D341Med (cell line): ENCODE measurements at regions not wholly inside any gene's neighbourhood (a gene's known extent, or its start where the extent isn't known, plus 50 kb on each side); places are given as distances from the start of the nearest gene placed in this dataset.
"Not testable (repeated sequence)": the region's sequence is repeated elsewhere in the genome, so short reads cannot be mapped to it uniquely, and the experiment has no call there.

ENCODE experiments used
- DNase-seq: peaks from one replicate; pipeline ENCODE4 v3.0.0; 2012; ENCODE audit warnings: low spot score

- no peak for DNase-seq
Observed at GRCh38 chr5:28301712-28302111, 1263.3 kb upstream of the CDH9 start.

DNA sequence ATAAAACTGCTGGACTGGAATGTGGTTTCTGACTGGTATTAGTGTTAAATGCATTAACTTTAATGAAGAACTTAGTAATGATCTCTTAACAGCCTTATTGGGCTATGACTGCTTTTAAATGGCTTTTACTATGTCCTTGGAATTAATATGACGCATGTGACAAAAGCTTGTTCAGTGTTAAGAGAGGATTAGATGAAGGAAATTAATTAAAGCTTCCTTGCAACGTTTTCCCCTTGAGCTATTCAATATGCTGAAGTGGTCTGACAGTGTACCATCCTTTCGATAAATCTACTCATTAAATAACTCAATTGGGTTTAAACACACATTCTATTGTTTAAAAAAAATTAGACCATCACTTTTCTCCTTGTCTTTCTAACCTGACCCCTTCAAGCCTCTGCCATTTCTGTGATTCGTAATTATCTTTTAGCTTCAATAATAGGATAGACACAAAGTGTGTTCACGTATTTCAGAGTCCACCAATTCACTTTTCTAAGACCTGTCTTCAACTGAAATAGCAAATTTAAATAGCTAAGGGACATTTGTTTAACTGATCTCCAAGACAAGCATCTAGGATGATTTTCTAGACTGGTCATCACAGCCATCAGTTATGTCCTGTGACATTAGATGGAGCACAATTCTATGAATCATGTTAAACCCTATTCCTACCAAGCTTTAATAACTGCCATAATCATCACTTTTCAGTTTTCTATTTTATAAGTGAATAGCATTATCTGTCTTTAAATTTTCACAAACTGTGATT is 1258.0 kb upstream of the CDH9 start:
- no peak for DNase-seq

DNA sequence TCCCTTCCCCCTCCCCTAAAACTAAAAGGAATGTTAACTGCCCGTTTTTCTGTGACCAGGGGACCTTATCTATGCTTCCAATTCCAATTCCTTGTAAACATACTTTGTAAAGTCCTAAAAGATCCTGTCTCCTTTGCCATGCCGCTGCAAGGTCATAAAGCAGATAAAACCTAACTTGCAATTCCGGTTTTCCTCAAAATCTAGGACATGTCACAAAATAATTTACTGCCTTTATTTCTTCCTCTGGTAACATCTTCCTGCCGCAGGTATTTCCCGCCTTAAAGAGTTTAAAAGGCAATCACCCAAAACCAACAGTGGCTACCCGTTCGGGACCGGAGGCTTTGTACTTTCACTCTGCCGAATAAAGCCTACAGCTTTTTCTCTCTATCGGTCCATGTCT is 1248.6 kb upstream of the CDH9 start:
- DNase-seq, result not testable (repeated sequence)

DNA sequence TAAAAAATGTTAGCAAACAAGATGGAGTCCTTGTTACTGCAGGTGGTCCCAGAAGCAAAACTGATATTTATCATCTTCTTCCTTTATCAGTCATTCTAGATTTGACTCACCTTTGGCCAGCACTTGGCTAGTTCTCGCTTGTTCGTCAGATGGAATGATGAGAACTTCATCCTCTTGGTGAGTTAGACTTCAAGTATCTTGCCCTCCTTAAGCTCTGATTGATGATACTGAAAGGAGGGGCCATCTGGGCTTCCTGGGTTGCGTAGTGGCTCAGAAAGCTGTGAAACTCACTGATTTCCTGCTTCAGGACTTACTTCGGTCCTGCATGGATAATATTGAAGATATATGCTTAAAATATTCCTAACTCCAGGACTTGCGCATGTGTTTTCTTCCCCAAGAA is 1248.2 kb upstream of the CDH9 start:
- DNase-seq, result no peak

- no peak for DNase-seq
Observed at GRCh38 chr5:28284788-28285187, 1246.4 kb upstream of the CDH9 start.

DNA sequence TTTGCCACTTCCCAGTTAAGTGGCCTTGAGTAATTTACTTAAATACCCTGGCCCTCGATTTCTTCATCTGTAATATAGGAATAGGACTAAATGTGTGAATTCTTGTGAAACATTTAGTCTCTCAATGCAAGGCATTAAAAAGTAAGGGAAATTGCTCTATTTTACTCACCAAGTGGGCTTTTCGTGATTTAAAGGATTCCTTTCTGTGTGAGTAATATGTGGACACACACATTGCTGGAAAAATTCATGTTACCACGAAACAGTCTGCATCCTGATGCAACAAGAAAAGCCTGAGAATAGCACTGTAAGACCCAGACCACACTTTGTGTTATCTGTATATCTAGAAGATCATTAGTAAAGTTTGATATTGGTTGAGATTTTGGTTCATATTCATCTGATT is 1243.0 kb upstream of the CDH9 start:
- DNase-seq, result no peak

- DNase-seq, result no peak
Observed at GRCh38 chr5:28275931-28276330, 1237.5 kb upstream of the CDH9 start.

GRCh38 chr5:28269978-28270377 is 1231.6 kb upstream of the CDH9 start:
- no peak for DNase-seq

GRCh38 chr5:28265877-28266276 is 1227.5 kb upstream of the CDH9 start:
- no peak for DNase-seq

DNA sequence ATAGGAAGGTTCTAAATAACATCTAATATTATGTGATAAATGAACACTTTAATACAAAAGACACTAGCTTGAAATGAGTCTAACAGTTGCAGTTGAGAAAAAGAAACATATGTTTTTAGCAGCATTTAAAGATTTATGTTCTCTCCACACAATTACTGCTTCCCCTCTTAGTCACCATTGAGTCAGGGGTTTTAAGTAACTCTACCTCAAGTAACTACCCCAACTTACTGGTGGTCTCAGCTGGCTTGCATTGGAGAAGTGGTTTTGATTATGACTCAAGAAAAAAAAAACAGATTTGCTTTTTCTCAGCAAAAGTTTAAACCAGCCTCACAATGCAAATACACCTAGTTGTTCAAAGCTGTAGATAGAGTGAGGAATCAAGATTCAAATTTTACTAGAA is 1216.5 kb upstream of the CDH9 start:
- no peak for DNase-seq

- no peak for DNase-seq
Observed at GRCh38 chr5:28253431-28253830, 1215.0 kb upstream of the CDH9 start.

- DNase-seq, result no peak
Observed at GRCh38 chr5:28249771-28250415, 1211.5 kb upstream of the CDH9 start.

GRCh38 chr5:28234356-28234968 is 1196.1 kb upstream of the CDH9 start:
- no peak for DNase-seq

GRCh38 chr5:28226407-28226806 is 1188.0 kb upstream of the CDH9 start:
- no peak for DNase-seq

GRCh38 chr5:28219539-28219938 is 1181.2 kb upstream of the CDH9 start:
- no peak for DNase-seq

DNA sequence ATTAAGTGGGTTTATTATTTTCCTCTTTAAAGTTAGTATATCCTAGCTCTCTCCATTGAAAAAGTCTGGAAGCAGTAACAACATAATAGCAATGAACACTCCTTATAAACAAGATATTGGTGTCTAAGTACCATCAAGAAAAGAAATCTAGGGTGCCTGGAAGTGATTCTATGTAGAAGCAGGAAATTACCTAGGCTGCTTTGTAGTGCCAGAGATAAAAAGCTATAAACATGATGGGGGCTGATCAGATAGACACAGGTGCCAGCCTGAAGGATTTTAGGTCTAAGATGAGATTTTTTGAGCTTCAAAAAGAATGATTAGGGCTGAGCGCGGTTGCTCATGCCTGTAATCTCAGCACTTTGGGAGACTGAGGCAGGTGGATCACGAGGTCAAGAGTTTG is 1179.3 kb upstream of the CDH9 start:
- DNase-seq, result no peak

DNA sequence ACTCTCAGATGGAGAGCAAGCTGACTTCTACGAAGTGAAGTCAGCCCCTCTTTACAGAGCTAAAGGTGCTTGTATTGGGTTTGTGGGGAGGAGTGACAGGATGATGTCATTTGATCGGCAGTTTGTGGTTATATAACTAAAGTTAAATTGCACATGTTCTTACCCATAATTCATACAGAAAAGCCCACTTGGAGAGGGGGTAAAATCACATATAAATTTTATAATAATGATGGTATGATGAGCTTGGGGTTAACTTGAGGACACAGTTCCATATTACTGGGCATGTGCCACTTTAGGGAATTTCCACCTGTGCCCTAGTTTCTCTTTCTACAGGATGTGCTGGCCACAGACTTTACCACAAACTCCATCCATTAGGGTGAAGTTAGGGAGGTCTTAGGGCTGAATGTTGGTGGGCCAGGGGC is 1178.6 kb upstream of the CDH9 start:
- DNase-seq, result no peak

- DNase-seq, result no peak
Observed at GRCh38 chr5:28215091-28215490, 1176.7 kb upstream of the CDH9 start.

- no peak for DNase-seq
Observed at GRCh38 chr5:28214292-28214691, 1175.9 kb upstream of the CDH9 start.

DNA sequence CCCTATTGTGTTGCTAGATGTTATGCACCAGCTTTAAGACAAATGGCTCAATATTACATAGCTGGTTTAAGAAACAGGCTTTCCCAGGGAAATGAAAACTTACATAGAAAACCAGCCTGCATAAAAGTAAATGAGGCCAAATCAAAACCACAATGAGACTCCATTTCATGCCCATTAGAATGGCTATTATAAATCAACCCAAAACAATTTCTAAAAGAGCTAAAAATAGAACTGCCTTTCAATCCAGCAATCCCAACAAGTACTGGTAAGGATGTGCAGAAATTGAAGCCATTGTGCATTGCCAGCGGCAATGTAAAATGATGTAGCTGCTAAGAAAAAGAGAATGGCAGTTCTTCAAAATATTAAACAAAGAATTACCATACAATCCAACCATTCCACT is 1170.0 kb upstream of the CDH9 start:
- no peak for DNase-seq

DNA sequence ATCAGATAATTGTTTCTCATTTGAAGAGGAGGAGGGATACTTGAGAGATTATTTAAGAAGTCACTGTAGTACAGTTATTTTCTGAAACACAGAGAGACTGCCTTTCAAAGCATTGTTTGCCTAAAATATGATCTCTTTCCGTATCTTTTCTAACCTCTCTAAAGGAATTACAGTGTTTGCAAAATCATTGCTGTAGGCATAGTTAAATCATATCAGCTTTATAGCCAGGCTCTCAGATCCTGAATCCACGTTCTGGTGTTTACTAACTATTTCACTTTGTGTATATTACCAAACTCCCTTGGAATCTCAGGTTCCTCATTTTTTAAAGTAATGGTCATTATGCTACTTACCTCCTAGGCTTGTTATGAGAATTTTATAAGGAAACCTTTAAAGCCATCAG is 1151.6 kb upstream of the CDH9 start:
- DNase-seq, result no peak

DNA sequence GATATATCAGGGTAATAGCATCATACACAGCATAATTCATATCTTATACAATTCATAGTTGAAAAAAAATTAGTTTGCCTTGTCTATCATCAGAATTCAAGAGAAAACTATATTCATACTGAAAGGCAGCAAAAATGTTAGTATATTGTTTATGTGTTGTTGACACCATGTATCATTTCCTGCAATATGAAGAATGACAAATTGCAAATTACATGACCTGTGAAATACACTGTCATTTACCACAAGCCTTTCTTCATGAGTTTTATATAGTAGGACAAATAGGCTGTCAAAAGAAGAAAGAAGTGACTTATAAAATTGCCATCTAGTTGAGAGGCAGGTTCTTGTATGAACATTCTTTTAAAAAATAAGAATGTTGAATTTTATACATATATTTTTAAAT is 1136.3 kb upstream of the CDH9 start:
- DNase-seq, result no peak

DNA sequence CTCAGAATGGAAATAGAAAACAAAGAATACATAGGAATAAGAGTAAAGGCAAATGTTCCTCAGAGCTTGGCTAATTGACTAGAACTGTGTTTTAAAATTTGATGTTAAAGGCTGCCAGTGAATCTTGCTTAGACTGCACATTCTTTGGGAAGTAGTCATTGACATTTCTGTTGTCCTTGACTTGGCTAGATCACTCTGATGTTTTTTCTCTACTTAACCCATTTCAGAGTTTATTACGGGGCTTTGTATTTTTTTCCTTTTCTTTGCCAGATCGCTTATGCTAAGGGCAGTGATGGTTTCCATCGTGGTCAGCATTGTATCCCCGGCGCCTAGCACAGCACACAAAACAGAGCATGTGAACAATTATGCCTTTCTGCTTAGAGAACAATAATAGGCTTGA is 1126.7 kb upstream of the CDH9 start:
- DNase-seq, result no peak

DNA sequence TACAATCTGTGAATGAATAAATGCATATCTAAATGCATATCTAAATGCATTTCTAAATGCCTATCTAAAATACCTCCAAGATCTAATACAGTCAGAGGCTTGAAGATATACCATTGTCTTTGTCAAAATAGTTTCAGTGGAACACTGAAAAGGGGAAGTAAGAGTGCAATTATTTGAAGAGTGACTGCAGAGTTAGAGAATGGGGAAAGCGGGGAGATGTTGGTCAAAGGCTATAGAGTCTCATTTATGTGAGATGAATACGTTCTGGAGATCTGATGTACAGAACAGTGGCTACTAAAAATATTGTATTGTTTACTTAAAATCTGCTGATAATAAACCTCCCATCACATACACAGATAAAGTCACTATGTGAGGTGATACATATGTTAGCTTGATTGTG is 1126.2 kb upstream of the CDH9 start:
- DNase-seq, result no peak
